HCT116 (cell line): ENCODE measurements at regions not wholly inside any gene's neighbourhood (a gene's known extent, or its start where the extent isn't known, plus 50 kb on each side); places are given as distances from the start of the nearest gene placed in this dataset.

Source experiments
- ATAC-seq: fragments of 200-7000 bp; cut with Tn5 transposase; 2 replicates; pipeline ENCODE4 v1.9.1; 2020; ENCODE audit warnings: mild to moderate bottlenecking, moderate library complexity
- BruUV-seq: library from RNA; stranded (reverse); fragments of 400-500 nt; replicated peaks from 2 replicates; lab custom pipeline; 2021; lab: Mats Ljungman, UMichigan
- CTCF ChIA-PET: fragments of 300-600 bp; sonication (Branson Sonifier 250); formaldehyde crosslinking; loops from one replicate; lab custom pipeline; 2021; ENCODE audit warnings: antibody characterized with exemption; lab: Charles Lee
- POLR2A ChIA-PET: fragments of 300-600, 350-600 bp; sonication (Branson Sonifier 250); formaldehyde crosslinking; loops from one replicate; lab custom pipeline; 2021; ENCODE audit warnings: antibody characterized with exemption; lab: Charles Lee
- RAD21 ChIA-PET, 2 experiments: fragments of 300-600 bp; sonication (Branson Sonifier 250); formaldehyde crosslinking; loops; one replicate each; lab custom pipeline; 2023; ENCODE audit warnings: low total read pairs in 2 of 2; ENCODE audit not compliant: uncharacterized antibody in 2 of 2, unreplicated experiment in 2 of 2, low non-redundant PET in 1 of 2; lab: Charles Lee
- DNase-seq: peaks from one replicate; pipeline ENCODE4 v3.0.0-alpha.2; 2010; ENCODE audit warnings: low read depth, low spot score
- H2AFZ ChIP-seq: fragments of 200-600 bp; shearing (Covaris generic), sonication (generic); 2 replicates; pipeline ENCODE4 v1.6.1; 2017; ENCODE audit warnings: low read depth, mixed run types, mixed read lengths, antibody characterized with exemption, low read length; ENCODE audit not compliant: poor library complexity, severe bottlenecking
- H3K27ac ChIP-seq: 2 replicates; pipeline ENCODE4 v1.5.1; 2012; ENCODE audit warnings: low read depth, low read length
- H3K27me3 ChIP-seq: fragments of 200-600 bp; sonication (generic); 2 replicates; pipeline ENCODE4 v1.6.1; 2016; ENCODE audit warnings: mixed run types, low read length, mixed read lengths; ENCODE audit not compliant: insufficient read depth
- H3K36me3 ChIP-seq, 2 experiments: fragments of 200-500 bp in 1 of 2; fragments of 200-600 bp in 1 of 2; sonication (Bioruptor generic) in 1 of 2; sonication (generic) in 1 of 2; 2 replicates each; pipeline versions ENCODE4 v1.5.1 to v1.6.1; 2014 to 2016; ENCODE audit warnings: low read length in 2 of 2, inconsistent platforms in 1 of 2, mixed read lengths in 1 of 2, mixed run types in 1 of 2; ENCODE audit not compliant: insufficient read depth in 2 of 2, control insufficient read depth in 1 of 2
- H3K4me1 ChIP-seq, 2 experiments: fragments of 200-600 bp in 1 of 2; sonication (generic) in 1 of 2; 2 replicates each; pipeline versions ENCODE4 v1.5.1 to v1.6.1; 2012 to 2017; ENCODE audit warnings: low read length in 2 of 2, inconsistent platforms in 1 of 2, mild to moderate bottlenecking in 1 of 2, mixed read lengths in 1 of 2, mixed run types in 1 of 2, moderate library complexity in 1 of 2; ENCODE audit not compliant: insufficient read depth in 2 of 2, control insufficient read depth in 1 of 2
- H3K4me2 ChIP-seq: fragments of 200-600 bp; sonication (generic); 2 replicates; pipeline ENCODE4 v1.6.1; 2017; ENCODE audit warnings: mixed run types, low read length, mixed read lengths
- H3K4me3 ChIP-seq, 2 experiments: fragments of 200-600 bp in 1 of 2; sonication (generic) in 1 of 2; replicated peaks in 1 of 2; 2 replicates each; pipeline ENCODE4 v1.5.1; 2011 to 2016; ENCODE audit warnings: low read length in 2 of 2, control low read depth in 1 of 2, low read depth in 1 of 2, mild to moderate bottlenecking in 1 of 2, mixed read lengths in 1 of 2, mixed run types in 1 of 2
- H3K79me2 ChIP-seq: fragments of 200-600 bp; sonication (generic); 2 replicates; pipeline ENCODE4 v1.6.1; 2017; ENCODE audit warnings: mild to moderate bottlenecking, mixed run types, low read length, moderate library complexity, mixed read lengths; ENCODE audit not compliant: insufficient read depth
- H3K9ac ChIP-seq: fragments of 200-600 bp; sonication (generic); 2 replicates; pipeline ENCODE4 v1.6.1; 2016; ENCODE audit warnings: low read length, mixed read lengths
- H3K9me2 ChIP-seq: fragments of 200-600 bp; sonication (generic), shearing (Covaris generic); 2 replicates; pipeline ENCODE4 v1.6.1; 2017; ENCODE audit warnings: mixed run types, mild to moderate bottlenecking, moderate library complexity; ENCODE audit not compliant: insufficient read depth
- H3K9me3 ChIP-seq, 2 experiments: fragments of 200-500 bp in 1 of 2; fragments of 200-600 bp in 1 of 2; sonication (Bioruptor generic) in 1 of 2; sonication (generic) in 1 of 2; 2 replicates each; pipeline ENCODE4 v1.6.1; 2014 to 2017; ENCODE audit warnings: low read length in 2 of 2, mixed read lengths in 2 of 2, inconsistent platforms in 1 of 2, low read depth in 1 of 2, mild to moderate bottlenecking in 1 of 2, mixed run types in 1 of 2, moderate library complexity in 1 of 2; ENCODE audit not compliant: control insufficient read depth in 1 of 2, insufficient read depth in 1 of 2
- H4K20me1 ChIP-seq: fragments of 200-600 bp; sonication (generic), shearing (Covaris generic); 2 replicates; pipeline ENCODE4 v1.6.1; 2017; ENCODE audit warnings: mixed run types, mild to moderate bottlenecking, moderate library complexity; ENCODE audit not compliant: insufficient read depth
- JUND ChIP-seq: IDR thresholded peaks from 2 replicates; pipeline ENCODE4 v1.6.1; 2012
- POLR2A ChIP-seq: IDR thresholded peaks from 2 replicates; pipeline ENCODE4 v1.7.0; 2011; ENCODE audit warnings: borderline replicate concordance; ENCODE audit not compliant: insufficient read depth, insufficient read length; ENCODE audit errors: extremely low read depth
- RAD21 ChIP-seq: IDR thresholded peaks from 2 replicates; pipeline ENCODE4 v1.6.1; 2012; ENCODE audit warnings: low read depth, mild to moderate bottlenecking
- SP1 ChIP-seq: IDR thresholded peaks from 2 replicates; pipeline ENCODE4 v1.6.1; 2012; ENCODE audit warnings: low read depth
- ZBTB33 ChIP-seq: IDR thresholded peaks from 2 replicates; pipeline ENCODE4 v1.6.1; 2011; ENCODE audit warnings: mild to moderate bottlenecking, low read length, moderate library complexity; ENCODE audit not compliant: insufficient replicate concordance; ENCODE audit errors: extremely low read depth
- intact Hi-C: fragments of 100-400 bp; cut with micrococcal nuclease; formaldehyde crosslinking; loops from 2 replicates; pipeline ENCODE4 v1.10.0; 2022

- ChIA-PET CTCF (no interaction called here), RAD21 (no interaction called here)
- H3K27ac ChIP-seq, result no peak overlapping the region
Observed at GRCh38 chr6:170053966-170054661, 236.8 kb downstream of the DLL1 start.

More at GRCh38 chr6:170053966-170054661, 236.8 kb downstream of the DLL1 start:
- DNase-seq, result no peak
- Histone ChIP-seq H3K27me3 (no peaks in the 10 kb centered on the region), H3K9ac (no peak overlapping the region), H4K20me1 (no peaks in the 10 kb centered on the region), H3K4me1 (no peaks in the 10 kb centered on the region)
- POLR2A ChIA-PET, result no interaction called here
- no TSS peak for BruUV-seq
- no peak for TF ChIP-seq SP1
- no peak for TF ChIP-seq POLR2A
- TF ChIP-seq JUND, result no peak
- TF ChIP-seq ZBTB33, result no peak
- TF ChIP-seq RAD21, result no peak
- TF ChIP-seq, all 23 proteins: peak for 0
- Histone ChIP-seq H3K4me3 (no peak overlapping the region), H3K9me3 (no peaks in the 10 kb centered on the region), H3K9me2 (no peaks in the 10 kb centered on the region), H2AFZ (no peak overlapping the region), H3K36me3 (no peaks in the 10 kb centered on the region), H3K4me2 (no peak overlapping the region), H3K79me2 (no peaks in the 10 kb centered on the region)
- intact Hi-C loops, result no loop called here
- ATAC-seq, result no peak
